ENCODE measurements at regions not wholly inside any gene's neighbourhood (a gene's known extent, or its start where the extent isn't known, plus 50 kb on each side); places are given as distances from the start of the nearest gene placed in this dataset.

DNA sequence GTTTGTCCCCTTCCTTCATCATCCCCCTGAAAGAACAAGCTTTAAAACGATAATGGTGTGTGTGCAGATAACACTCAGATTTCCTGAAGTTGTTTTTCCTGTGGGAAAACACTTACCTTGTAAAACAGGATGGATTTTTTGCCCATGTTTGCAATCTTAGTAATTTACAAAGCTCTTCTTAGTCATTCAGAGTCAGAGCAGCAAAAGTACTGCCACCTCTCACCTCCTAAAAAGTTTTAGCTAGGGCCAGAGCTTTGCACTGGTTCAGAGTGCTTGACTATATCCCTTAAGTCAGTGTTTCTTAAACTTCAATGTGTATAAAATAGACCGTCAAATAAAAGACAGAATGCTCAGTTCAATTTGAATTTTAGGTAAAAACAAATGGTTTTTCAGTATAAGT lies 62.3 kb downstream of the NKX6-1 start:
- no peak overlapping the region for H3K23ac ChIP-seq (ENCODE audit: low read depth, low read length)
- WGBS, 2 experiments (ENCODE audit: extremely low coverage in 2 of 2, insufficient read length in 1 of 2): no CpG with 5 or more reads among the region's 2 CpGs
- no peak overlapping the region for H4K8ac ChIP-seq (ENCODE audit: low read depth in 2 of 2, low read length in 2 of 2)
- H3K14ac ChIP-seq (replicated peaks; ENCODE audit: low read depth, low read length): no peak overlapping the region
- no peak overlapping the region for H4K91ac ChIP-seq (ENCODE audit: insufficient read depth, low read depth, low read length)
- H2BK15ac ChIP-seq (ENCODE audit: low read depth, low read length): no peak overlapping the region
- H2BK5ac ChIP-seq (ENCODE audit: low read depth, low read length, poor library complexity, severe bottlenecking): no peak overlapping the region
- H2AFZ ChIP-seq (replicated peaks; ENCODE audit: low read length, poor library complexity): no peak overlapping the region
- H3K9ac ChIP-seq (ENCODE audit: low read depth, low read length): no peak overlapping the region
- H3K36me3 ChIP-seq (ENCODE audit: control insufficient read depth, insufficient read depth, low read length): no peaks in the 10 kb centered on the region
- H4K20me1 ChIP-seq (ENCODE audit: insufficient read depth, low read length): no peaks in the 10 kb centered on the region
- H3K27ac ChIP-seq (ENCODE audit: insufficient read depth, low read length): no peak overlapping the region
- H4K5ac ChIP-seq (ENCODE audit: low read depth, low read length): no peak overlapping the region
- dilution Hi-C loops (cut with HindIII; ENCODE audit: low sequenced_read_pairs, unreplicated experiment) (no loop called here), intact Hi-C loops (cut with micrococcal nuclease) (no loop called here), in situ Hi-C loops (cut with MboI; ENCODE audit: low sequenced_read_pairs) (no loop called here)
- ChIA-PET CTCF (interaction anchor here (0.6 kb wide), 1 partner anchor 314 kb away, joined by 4 read pairs; no protein-coding TSS in a partner anchor), POLR2A (ENCODE audit: unreplicated experiment) (no interaction called here)
- no peaks in the 10 kb centered on the region for H3K4me1 ChIP-seq (ENCODE audit: control insufficient read depth, insufficient read depth, low read length)
- no peaks in the 10 kb centered on the region for H3K27me3 ChIP-seq (ENCODE audit: control insufficient read depth, insufficient read depth, low read length)
- no peak overlapping the region for H3K4me2 ChIP-seq (ENCODE audit: low read depth, low read length)
- no peaks in the 10 kb centered on the region for H3K9me1 ChIP-seq (ENCODE audit: insufficient read depth, low read length)
- no peak overlapping the region for H2AK9ac ChIP-seq (replicated peaks; ENCODE audit: low read depth, low read length, poor library complexity)
- no peak for ATAC-seq (ENCODE audit: low read depth)
- no peak overlapping the region for H3K4me3 ChIP-seq (ENCODE audit: insufficient read depth, low read depth, low read length)
- TF ChIP-seq, protein P1, sequence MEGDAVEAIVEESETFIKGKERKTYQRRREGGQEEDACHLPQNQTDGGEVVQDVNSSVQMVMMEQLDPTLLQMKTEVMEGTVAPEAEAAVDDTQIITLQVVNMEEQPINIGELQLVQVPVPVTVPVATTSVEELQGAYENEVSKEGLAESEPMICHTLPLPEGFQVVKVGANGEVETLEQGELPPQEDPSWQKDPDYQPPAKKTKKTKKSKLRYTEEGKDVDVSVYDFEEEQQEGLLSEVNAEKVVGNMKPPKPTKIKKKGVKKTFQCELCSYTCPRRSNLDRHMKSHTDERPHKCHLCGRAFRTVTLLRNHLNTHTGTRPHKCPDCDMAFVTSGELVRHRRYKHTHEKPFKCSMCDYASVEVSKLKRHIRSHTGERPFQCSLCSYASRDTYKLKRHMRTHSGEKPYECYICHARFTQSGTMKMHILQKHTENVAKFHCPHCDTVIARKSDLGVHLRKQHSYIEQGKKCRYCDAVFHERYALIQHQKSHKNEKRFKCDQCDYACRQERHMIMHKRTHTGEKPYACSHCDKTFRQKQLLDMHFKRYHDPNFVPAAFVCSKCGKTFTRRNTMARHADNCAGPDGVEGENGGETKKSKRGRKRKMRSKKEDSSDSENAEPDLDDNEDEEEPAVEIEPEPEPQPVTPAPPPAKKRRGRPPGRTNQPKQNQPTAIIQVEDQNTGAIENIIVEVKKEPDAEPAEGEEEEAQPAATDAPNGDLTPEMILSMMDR (conservative IDR thresholded peaks at IDR 0.05; ENCODE audit: low read depth, low read length): no peak
- TF ChIP-seq RFX5 (IDR thresholded peaks at IDR 0.05; ENCODE audit: low read depth, low read length): no peak
- TF ChIP-seq, protein P2, sequence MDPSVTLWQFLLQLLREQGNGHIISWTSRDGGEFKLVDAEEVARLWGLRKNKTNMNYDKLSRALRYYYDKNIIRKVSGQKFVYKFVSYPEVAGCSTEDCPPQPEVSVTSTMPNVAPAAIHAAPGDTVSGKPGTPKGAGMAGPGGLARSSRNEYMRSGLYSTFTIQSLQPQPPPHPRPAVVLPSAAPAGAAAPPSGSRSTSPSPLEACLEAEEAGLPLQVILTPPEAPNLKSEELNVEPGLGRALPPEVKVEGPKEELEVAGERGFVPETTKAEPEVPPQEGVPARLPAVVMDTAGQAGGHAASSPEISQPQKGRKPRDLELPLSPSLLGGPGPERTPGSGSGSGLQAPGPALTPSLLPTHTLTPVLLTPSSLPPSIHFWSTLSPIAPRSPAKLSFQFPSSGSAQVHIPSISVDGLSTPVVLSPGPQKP (IDR thresholded peaks at IDR 0.05; ENCODE audit: borderline replicate concordance, low read depth, low read length): no peak
- TF ChIP-seq CHD1 (IDR thresholded peaks at IDR 0.05; ENCODE audit: low read depth, low read length): no peak
- no peak for TF ChIP-seq CEBPB (IDR thresholded peaks at IDR 0.05; ENCODE audit: low read depth, low read length)
- no peak for TF ChIP-seq BHLHE40 (IDR thresholded peaks at IDR 0.05; ENCODE audit: low read depth, low read length)
- TF ChIP-seq NFE2L2 (IDR thresholded peaks at IDR 0.05; ENCODE audit: low read depth, low read length): no peak
- TF ChIP-seq RCOR1 (IDR thresholded peaks at IDR 0.05; ENCODE audit: insufficient replicate concordance, low read length): no peak
- TF ChIP-seq MAFK (IDR thresholded peaks at IDR 0.05; ENCODE audit: low read depth, low read length): no peak
- TF ChIP-seq MAZ (IDR thresholded peaks at IDR 0.05; ENCODE audit: borderline replicate concordance, low read depth, low read length): no peak
- no peaks in the 10 kb centered on the region for H3K79me1 ChIP-seq (ENCODE audit: low read depth in 1 of 2, low read length in 2 of 2)
- no peak overlapping the region for H2AK5ac ChIP-seq (ENCODE audit: low read depth, low read length)
- no peaks in the 10 kb centered on the region for H3K9me3 ChIP-seq (ENCODE audit: control insufficient read depth, insufficient read depth, low read length)
- no peak overlapping the region for H2BK120ac ChIP-seq (ENCODE audit: low read depth, low read length)
- BruUV-seq (replicated peaks): no TSS peak
- H3K56ac ChIP-seq (ENCODE audit: extremely low read depth, insufficient read depth, low read length): no peak overlapping the region
- DNase-seq: no peak
- H3K4ac ChIP-seq (ENCODE audit: low read depth, low read length): no peak overlapping the region
- H2BK20ac ChIP-seq (ENCODE audit: low read depth, low read length): no peak overlapping the region
- no peak overlapping the region for H3K18ac ChIP-seq (ENCODE audit: low read depth, low read length)

Data from IMR-90 (cell line).